ENCODE measurements at regions not wholly inside any gene's neighbourhood (a gene's known extent, or its start where the extent isn't known, plus 50 kb on each side); places are given as distances from the start of the nearest gene placed in this dataset.

DNA sequence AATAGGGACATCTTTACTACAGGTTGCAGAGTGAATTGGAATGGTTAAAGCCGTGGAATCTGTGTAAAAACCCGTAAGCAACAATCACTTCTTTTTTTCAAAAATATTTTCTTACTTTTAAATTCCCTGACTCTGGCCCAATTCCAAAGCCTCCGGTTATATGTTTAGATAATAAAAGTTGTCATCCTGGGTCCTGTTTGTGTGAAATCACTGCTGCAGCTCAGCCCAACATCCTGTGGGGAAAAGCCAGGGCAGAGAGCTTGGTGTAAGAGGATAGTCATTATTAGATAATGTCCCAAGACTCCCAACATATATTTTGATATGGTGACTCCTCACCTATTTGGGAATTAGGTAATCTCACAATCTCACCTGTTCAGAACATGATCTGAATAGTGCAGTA, 586.0 kb upstream of the BRINP1 start:
- H3K27ac ChIP-seq (ENCODE audit: low read length in 2 of 2): no peak overlapping the region
- 75% methylated on average over 1 of the region's 3 CpGs for WGBS (ENCODE audit: insufficient coverage)
- POLR2A ChIA-PET: no interaction called here

DNA sequence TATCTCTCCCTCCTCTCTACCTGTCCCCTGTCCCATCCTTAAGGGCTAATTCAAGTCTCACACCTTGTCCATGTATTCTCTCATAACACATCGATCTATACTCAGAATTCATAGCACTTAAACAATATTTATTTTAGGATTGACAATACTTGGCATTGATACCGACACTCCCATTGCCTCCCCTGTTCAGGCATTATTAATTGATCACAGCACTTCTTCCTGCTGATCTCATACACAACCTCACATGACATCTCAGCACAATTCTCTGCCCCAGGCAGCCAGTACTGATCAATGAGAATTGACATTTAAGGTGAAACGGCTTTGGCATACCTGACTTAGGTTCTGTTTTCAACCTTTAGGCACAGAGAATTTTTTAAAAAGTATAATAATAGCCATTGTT, 582.4 kb upstream of the BRINP1 start:
- Histone ChIP-seq H3K9ac (ENCODE audit: low read length) (no peak overlapping the region), H3K27me3 (replicated peaks in 1 of 4; ENCODE audit: control extremely low read depth in 1 of 4, control insufficient read depth in 3 of 4, insufficient read depth in 4 of 4, low read length in 3 of 4) (no peaks in the 10 kb centered on the region), H3K27ac (ENCODE audit: low read length in 2 of 2) (no peak overlapping the region), H4K20me1 (ENCODE audit: control insufficient read depth, insufficient read depth, low read length, poor library complexity, severe bottlenecking) (no peaks in the 10 kb centered on the region), H3K79me2 (ENCODE audit: control insufficient read depth, insufficient read depth, low read length) (no peaks in the 10 kb centered on the region), H3K4me1 (ENCODE audit: control insufficient read depth in 2 of 2, insufficient read depth in 2 of 2, low read length in 2 of 2) (no peaks in the 10 kb centered on the region), H3K9me3 (ENCODE audit: control extremely low read depth in 1 of 3, control insufficient read depth in 2 of 3, insufficient read depth in 1 of 3, low read length in 2 of 3) (no peaks in the 10 kb centered on the region), H3K4me3 (ENCODE audit: control extremely low read depth in 1 of 5, extremely low read depth in 1 of 5, insufficient read depth in 1 of 5, low read depth in 2 of 5, low read length in 4 of 5) (no peak overlapping the region), H3K36me3 (replicated peaks in 1 of 2; ENCODE audit: control extremely low read depth in 1 of 2, control insufficient read depth in 1 of 2, extremely low read depth in 1 of 2, insufficient read depth in 2 of 2, low read length in 1 of 2) (no peaks in the 10 kb centered on the region), H3K4me2 (replicated peaks; ENCODE audit: low read depth, low read length, poor library complexity, severe bottlenecking) (no peak overlapping the region), H2AFZ (ENCODE audit: insufficient read depth, low read depth, low read length, poor library complexity, severe bottlenecking) (no peak overlapping the region)
- POLR2A ChIA-PET: no interaction called here
- intact Hi-C loops (cut with micrococcal nuclease): no loop called here
- Mint-ChIP-seq H3K4me1 (no peaks in the 10 kb centered on the region), H3K27me3 (peaks cover 5% of the 10 kb centered on the region), H3K27ac (no peak overlapping the region), H3K4me3 (no peak overlapping the region), H3K9me3 (ENCODE audit: insufficient read depth) (no peaks in the 10 kb centered on the region)
- CTCF ChIA-PET: interaction anchor here (0.9 kb wide), 1 partner anchor 18 kb away, joined by 3 read pairs; no protein-coding TSS in a partner anchor
- ATAC-seq (ENCODE audit: low read depth): no peak
- 94% methylated on average over 2 of the region's 3 CpGs for WGBS (ENCODE audit: insufficient coverage)
- DNase-seq: no peak
- no peak for TF ChIP-seq EZH2 (IDR thresholded peaks at IDR 0.05; ENCODE audit: borderline replicate concordance, insufficient read depth, low read depth, low read length, poor library complexity, severe bottlenecking)
- TF ChIP-seq, protein P1, sequence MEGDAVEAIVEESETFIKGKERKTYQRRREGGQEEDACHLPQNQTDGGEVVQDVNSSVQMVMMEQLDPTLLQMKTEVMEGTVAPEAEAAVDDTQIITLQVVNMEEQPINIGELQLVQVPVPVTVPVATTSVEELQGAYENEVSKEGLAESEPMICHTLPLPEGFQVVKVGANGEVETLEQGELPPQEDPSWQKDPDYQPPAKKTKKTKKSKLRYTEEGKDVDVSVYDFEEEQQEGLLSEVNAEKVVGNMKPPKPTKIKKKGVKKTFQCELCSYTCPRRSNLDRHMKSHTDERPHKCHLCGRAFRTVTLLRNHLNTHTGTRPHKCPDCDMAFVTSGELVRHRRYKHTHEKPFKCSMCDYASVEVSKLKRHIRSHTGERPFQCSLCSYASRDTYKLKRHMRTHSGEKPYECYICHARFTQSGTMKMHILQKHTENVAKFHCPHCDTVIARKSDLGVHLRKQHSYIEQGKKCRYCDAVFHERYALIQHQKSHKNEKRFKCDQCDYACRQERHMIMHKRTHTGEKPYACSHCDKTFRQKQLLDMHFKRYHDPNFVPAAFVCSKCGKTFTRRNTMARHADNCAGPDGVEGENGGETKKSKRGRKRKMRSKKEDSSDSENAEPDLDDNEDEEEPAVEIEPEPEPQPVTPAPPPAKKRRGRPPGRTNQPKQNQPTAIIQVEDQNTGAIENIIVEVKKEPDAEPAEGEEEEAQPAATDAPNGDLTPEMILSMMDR (IDR thresholded peaks at IDR 0.05): no peak

More for the DNA sequence above, 586.0 kb upstream of the BRINP1 start:
- Histone ChIP-seq H3K9ac (ENCODE audit: low read length) (no peak overlapping the region), H4K20me1 (ENCODE audit: control insufficient read depth, insufficient read depth, low read length, poor library complexity, severe bottlenecking) (no peaks in the 10 kb centered on the region), H3K4me1 (ENCODE audit: control insufficient read depth in 2 of 2, insufficient read depth in 2 of 2, low read length in 2 of 2) (no peaks in the 10 kb centered on the region), H2AFZ (ENCODE audit: insufficient read depth, low read depth, low read length, poor library complexity, severe bottlenecking) (no peak overlapping the region), H3K27me3 (replicated peaks in 1 of 4; ENCODE audit: control extremely low read depth in 1 of 4, control insufficient read depth in 3 of 4, insufficient read depth in 4 of 4, low read length in 3 of 4) (peaks cover 0 to 6% (median 0%) of the 10 kb centered on the region in 4 experiments), H3K79me2 (ENCODE audit: control insufficient read depth, insufficient read depth, low read length) (no peaks in the 10 kb centered on the region), H3K36me3 (replicated peaks in 1 of 2; ENCODE audit: control extremely low read depth in 1 of 2, control insufficient read depth in 1 of 2, extremely low read depth in 1 of 2, insufficient read depth in 2 of 2, low read length in 1 of 2) (no peaks in the 10 kb centered on the region), H3K4me2 (replicated peaks; ENCODE audit: low read depth, low read length, poor library complexity, severe bottlenecking) (no peak overlapping the region), H3K4me3 (ENCODE audit: control extremely low read depth in 1 of 5, extremely low read depth in 1 of 5, insufficient read depth in 1 of 5, low read depth in 2 of 5, low read length in 4 of 5) (no peak overlapping the region), H3K9me3 (ENCODE audit: control extremely low read depth in 1 of 3, control insufficient read depth in 2 of 3, insufficient read depth in 1 of 3, low read length in 2 of 3) (peaks cover 0 to 3% (median 0%) of the 10 kb centered on the region in 3 donors)
- no peaks in the 10 kb centered on the region for H3K9me3 Mint-ChIP-seq (ENCODE audit: insufficient read depth)
- H3K4me3 Mint-ChIP-seq: no peak overlapping the region
- no peaks in the 10 kb centered on the region for H3K4me1 Mint-ChIP-seq
- DNase-seq (no peak), ATAC-seq (ENCODE audit: low read depth) (no peak)
- no peak overlapping the region for H3K27ac Mint-ChIP-seq
- intact Hi-C loops (cut with micrococcal nuclease): no loop called here
- CTCF ChIA-PET: interaction anchor here (1.9 kb wide), 1 partner anchor 13 kb away, joined by 8 read pairs; no protein-coding TSS in a partner anchor
- peaks cover 9% of the 10 kb centered on the region for H3K27me3 Mint-ChIP-seq
- TF ChIP-seq, protein P1 (IDR thresholded peaks at IDR 0.05): no peak
- no peak for TF ChIP-seq EZH2 (IDR thresholded peaks at IDR 0.05; ENCODE audit: borderline replicate concordance, insufficient read depth, low read depth, low read length, poor library complexity, severe bottlenecking)
